Esophagus muscularis mucosa (tissue), 4 donors: ENCODE measurements at regions not wholly inside any gene's neighbourhood (a gene's known extent, or its start where the extent isn't known, plus 50 kb on each side); places are given as distances from the start of the nearest gene placed in this dataset.

Experiments
- EP300 ChIP-seq: sonication (generic); formaldehyde crosslinking; IDR thresholded peaks from one replicate; pipeline ENCODE4 v1.6.1; 2017; ENCODE audit warnings: antibody characterized with exemption
- POLR2A ChIP-seq: fragments of 450-650 bp; IDR thresholded peaks from one replicate; pipeline ENCODE4 v1.6.1; 2017; ENCODE audit warnings: antibody characterized with exemption, moderate library complexity, mild to moderate bottlenecking, low read depth
- TF ChIP-seq, protein P1 (sequence below), 3 experiments: fragments of 200-600 bp in 2 of 3; fragments of 450-650 bp in 1 of 3; sonication (generic) in 2 of 3; IDR thresholded peaks; one replicate each; pipeline ENCODE4 v1.5.1; 2017 to 2019; ENCODE audit warnings: antibody characterized with exemption in 3 of 3, mild to moderate bottlenecking in 2 of 3, moderate library complexity in 1 of 3

DNA sequence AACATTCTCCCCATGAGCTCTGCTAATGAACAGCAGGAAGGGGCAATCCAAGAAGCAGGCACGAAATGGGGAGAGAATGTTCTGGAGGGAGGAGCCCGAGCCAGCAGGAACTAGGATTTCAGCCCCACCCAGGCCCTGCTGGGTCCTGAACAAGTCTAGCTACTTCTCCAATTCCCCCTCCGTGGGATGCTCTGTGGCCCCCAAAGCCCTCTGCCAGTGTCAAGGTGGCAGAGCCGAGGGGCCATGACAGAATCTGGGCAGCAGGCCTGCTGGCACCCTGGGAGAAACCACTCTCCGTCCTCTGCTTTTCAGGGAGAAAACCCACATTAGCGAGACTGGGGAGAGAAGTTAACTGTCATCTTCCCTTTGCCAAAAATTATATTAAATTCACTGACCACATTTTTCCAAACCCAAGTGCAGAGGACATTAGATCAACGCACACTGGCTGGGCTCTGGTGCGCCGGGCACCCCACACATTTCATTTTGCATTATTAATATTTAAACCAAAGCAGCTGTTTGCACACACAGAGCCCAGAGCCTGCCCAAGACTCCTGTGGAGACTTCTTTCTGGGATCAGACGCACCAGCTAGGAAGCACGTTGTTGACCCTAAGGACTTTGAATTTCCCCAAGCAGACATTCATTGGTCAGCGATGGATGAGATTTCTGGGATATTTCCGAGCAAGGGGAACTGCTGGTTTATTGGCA lies 80.2 kb upstream of the PKDCC start:
- TF ChIP-seq, protein P1, sequence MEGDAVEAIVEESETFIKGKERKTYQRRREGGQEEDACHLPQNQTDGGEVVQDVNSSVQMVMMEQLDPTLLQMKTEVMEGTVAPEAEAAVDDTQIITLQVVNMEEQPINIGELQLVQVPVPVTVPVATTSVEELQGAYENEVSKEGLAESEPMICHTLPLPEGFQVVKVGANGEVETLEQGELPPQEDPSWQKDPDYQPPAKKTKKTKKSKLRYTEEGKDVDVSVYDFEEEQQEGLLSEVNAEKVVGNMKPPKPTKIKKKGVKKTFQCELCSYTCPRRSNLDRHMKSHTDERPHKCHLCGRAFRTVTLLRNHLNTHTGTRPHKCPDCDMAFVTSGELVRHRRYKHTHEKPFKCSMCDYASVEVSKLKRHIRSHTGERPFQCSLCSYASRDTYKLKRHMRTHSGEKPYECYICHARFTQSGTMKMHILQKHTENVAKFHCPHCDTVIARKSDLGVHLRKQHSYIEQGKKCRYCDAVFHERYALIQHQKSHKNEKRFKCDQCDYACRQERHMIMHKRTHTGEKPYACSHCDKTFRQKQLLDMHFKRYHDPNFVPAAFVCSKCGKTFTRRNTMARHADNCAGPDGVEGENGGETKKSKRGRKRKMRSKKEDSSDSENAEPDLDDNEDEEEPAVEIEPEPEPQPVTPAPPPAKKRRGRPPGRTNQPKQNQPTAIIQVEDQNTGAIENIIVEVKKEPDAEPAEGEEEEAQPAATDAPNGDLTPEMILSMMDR (IDR thresholded peaks at IDR 0.05), result no peak
- no peak for TF ChIP-seq POLR2A
- no peak for TF ChIP-seq EP300
